Cardiac muscle cell (in vitro differentiated cells and primary cell): ENCODE measurements at regions not wholly inside any gene's neighbourhood (a gene's known extent, or its start where the extent isn't known, plus 50 kb on each side); places are given as distances from the start of the nearest gene placed in this dataset.

Source experiments
- DNase-seq, 2 donors: peaks; one replicate each; pipeline versions ENCODE4 v3.0.0 to v3.0.0-alpha.2; 2010 to 2017; ENCODE audit warnings: low read depth in 1 of 2, low spot score in 1 of 2
- H3K27ac ChIP-seq: fragments of 200-600 bp; sonication (generic); 2 replicates; pipeline ENCODE4 v1.5.1; 2016
- H3K27me3 ChIP-seq: fragments of 200-600 bp; sonication (generic); 2 replicates; pipeline ENCODE4 v1.6.0; 2016; ENCODE audit warnings: control low read depth
- H3K36me3 ChIP-seq: fragments of 200-600 bp; sonication (generic); 2 replicates; pipeline ENCODE4 v1.5.1; 2016; ENCODE audit warnings: control low read depth
- H3K4me1 ChIP-seq: fragments of 200-600 bp; sonication (generic); 2 replicates; pipeline ENCODE4 v1.8.1; 2017; ENCODE audit warnings: low read depth, mild to moderate bottlenecking, mixed run types
- H3K4me3 ChIP-seq: fragments of 200-600 bp; sonication (generic); 2 replicates; pipeline ENCODE4 v1.5.1; 2016; ENCODE audit warnings: mild to moderate bottlenecking
- H3K9me3 ChIP-seq: fragments of 200-600 bp; sonication (generic); 2 replicates; pipeline ENCODE4 v1.5.1; 2017; ENCODE audit warnings: low read depth, mild to moderate bottlenecking, control low read depth
- TF ChIP-seq, protein P1 (sequence below): IDR thresholded peaks from 2 replicates; pipeline ENCODE4 v1.5.1; 2012; ENCODE audit warnings: low read depth, mild to moderate bottlenecking, low read length

DNA sequence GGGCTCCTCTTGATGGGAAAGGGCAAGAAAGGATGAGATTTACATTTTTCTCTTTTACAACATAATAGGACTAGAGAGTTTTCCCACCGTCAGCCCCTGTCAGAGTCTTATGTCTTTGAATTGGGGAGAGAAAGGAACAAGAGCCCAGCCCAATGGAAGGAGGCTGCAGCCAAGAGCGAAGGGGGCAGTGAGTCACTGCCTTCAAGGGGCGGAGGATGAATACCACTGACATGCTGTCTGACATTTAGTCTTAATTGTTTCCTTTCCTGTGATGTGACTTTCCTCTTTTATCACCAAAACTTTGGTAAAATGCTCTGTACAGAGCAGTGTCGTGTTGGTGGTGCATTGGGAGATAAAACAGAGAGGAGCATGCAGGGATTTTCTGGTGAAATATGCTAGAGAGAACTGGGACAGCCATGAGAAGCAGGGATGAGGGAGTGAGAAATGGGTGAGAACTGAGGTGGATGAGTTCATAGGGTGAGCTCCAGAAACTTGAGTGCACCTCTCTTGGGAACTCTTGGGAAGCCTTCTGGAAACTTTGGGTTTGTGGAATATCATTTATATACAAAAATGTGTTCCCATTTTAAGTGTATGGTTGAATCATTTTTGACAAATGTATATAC, 179.9 kb upstream of the FGGY start:
- Histone ChIP-seq H3K4me1 (no peaks in the 10 kb centered on the region), H3K27ac (no peak overlapping the region), H3K36me3 (no peaks in the 10 kb centered on the region), H3K27me3 (no peaks in the 10 kb centered on the region), H3K4me3 (no peak overlapping the region), H3K9me3 (no peaks in the 10 kb centered on the region)
- TF ChIP-seq, protein P1, sequence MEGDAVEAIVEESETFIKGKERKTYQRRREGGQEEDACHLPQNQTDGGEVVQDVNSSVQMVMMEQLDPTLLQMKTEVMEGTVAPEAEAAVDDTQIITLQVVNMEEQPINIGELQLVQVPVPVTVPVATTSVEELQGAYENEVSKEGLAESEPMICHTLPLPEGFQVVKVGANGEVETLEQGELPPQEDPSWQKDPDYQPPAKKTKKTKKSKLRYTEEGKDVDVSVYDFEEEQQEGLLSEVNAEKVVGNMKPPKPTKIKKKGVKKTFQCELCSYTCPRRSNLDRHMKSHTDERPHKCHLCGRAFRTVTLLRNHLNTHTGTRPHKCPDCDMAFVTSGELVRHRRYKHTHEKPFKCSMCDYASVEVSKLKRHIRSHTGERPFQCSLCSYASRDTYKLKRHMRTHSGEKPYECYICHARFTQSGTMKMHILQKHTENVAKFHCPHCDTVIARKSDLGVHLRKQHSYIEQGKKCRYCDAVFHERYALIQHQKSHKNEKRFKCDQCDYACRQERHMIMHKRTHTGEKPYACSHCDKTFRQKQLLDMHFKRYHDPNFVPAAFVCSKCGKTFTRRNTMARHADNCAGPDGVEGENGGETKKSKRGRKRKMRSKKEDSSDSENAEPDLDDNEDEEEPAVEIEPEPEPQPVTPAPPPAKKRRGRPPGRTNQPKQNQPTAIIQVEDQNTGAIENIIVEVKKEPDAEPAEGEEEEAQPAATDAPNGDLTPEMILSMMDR = no peak
- DNase-seq = peak in 1 of 2 donors; percentile 44

DNA sequence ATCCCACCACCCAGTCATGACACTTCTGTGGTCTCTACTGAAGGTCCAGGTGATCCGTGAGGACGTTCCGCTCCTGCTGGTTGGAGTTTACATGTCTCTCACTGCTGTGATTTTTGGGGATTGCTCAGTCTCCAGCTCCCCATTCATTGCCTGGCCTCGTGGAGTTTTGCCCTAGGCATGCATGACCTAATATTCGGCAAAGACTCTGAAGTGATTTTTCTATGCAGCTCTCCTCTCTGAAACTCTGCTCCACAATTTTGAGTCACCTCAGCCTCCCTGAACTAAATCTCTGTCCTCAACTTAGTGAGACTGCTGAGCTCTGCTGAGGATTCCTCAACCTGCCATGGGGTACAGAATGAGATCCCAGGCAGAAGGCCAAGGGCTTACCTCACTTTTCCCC, 174.4 kb upstream of the FGGY start:
- H3K4me1 ChIP-seq = no peaks in the 10 kb centered on the region
- no peak for DNase-seq
- no peaks in the 10 kb centered on the region for H3K9me3 ChIP-seq
- H3K36me3 ChIP-seq = no peaks in the 10 kb centered on the region
- no peaks in the 10 kb centered on the region for H3K27me3 ChIP-seq
- no peak overlapping the region for H3K27ac ChIP-seq
- TF ChIP-seq, protein P1 = no peak
- no peak overlapping the region for H3K4me3 ChIP-seq

DNA sequence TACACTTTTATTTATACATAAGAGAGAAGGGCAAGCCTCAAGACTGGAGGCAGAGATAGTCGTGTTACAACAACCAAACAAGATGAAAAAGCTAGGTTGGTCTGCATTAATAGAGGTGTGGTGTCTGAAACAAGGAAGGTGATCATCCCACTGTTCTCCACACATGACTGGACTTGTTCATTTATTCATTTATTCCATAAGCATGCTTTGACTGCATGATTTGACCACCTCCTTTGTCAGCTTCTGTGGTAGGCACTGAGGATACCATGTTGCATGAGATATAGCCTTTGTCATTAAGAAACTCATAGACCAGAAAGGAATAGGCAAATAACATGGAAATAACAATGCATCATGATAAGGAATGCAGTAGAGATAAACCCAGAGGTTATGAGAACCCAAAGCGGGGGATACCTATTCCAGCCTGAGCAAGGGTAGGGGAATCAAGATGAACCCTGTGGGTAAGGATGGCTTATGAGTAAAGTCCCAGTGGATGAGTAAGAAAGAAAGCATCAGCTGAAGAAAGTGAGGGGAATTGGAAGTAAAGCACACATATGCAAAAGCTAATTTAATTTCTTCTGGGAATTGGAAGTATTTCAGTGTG, 173.7 kb upstream of the FGGY start:
- H3K4me1 ChIP-seq = no peaks in the 10 kb centered on the region
- TF ChIP-seq, protein P1 = no peak
- DNase-seq = no peak
- no peaks in the 10 kb centered on the region for H3K9me3 ChIP-seq
- H3K4me3 ChIP-seq = no peak overlapping the region
- no peaks in the 10 kb centered on the region for H3K36me3 ChIP-seq
- H3K27ac ChIP-seq = no peak overlapping the region
- H3K27me3 ChIP-seq = no peaks in the 10 kb centered on the region

DNA sequence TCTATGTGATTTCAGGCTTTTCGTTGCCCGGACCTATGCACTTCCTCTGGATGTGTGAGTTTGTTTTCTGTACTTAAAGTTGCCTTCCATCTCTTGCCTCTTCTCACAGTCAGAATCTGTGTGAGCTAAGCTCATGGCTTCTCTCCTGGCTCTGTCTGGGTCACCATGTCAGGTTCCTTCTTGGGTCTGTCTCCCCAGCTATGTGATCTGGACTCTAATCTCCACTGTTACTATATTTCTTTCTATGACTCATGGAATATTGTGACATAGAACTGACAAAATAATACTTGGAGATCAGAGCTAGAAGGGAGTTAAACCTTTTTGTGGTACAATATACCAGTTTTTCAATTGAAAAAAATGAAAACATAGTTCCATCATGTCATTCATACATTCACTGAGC, 172.7 kb upstream of the FGGY start:
- Histone ChIP-seq H3K4me3 (no peak overlapping the region), H3K27ac (no peak overlapping the region), H3K4me1 (no peaks in the 10 kb centered on the region), H3K36me3 (no peaks in the 10 kb centered on the region), H3K9me3 (no peaks in the 10 kb centered on the region), H3K27me3 (no peaks in the 10 kb centered on the region)
- TF ChIP-seq, protein P1 = no peak
- peak in 1 of 2 donors; percentile 53 for DNase-seq

DNA sequence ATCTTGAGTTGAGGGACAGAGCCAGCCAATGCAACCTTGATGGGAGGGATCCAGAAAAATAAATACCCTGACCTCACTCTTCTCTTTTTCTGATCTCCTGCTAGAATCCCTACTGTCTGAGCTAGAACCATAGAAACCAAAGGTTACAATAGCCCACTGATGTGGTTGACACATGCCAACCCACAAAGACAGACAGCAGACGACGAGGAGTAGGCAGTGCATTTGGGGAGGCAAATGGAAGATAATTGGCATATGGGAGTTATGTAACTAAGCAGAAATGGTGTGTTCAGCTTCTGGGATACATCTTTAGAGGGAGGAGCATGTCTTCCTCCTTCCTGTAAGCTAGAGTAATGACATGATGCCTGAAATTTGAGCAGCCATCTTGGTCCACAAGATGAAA, 171.7 kb upstream of the FGGY start:
- H3K27me3 ChIP-seq = no peaks in the 10 kb centered on the region
- no peaks in the 10 kb centered on the region for H3K36me3 ChIP-seq
- DNase-seq = no peak
- H3K4me3 ChIP-seq = no peak overlapping the region
- no peaks in the 10 kb centered on the region for H3K9me3 ChIP-seq
- no peak overlapping the region for H3K27ac ChIP-seq
- H3K4me1 ChIP-seq = no peaks in the 10 kb centered on the region
- TF ChIP-seq, protein P1 = no peak
